ENCODE measurements at regions not wholly inside any gene's neighbourhood (a gene's known extent, or its start where the extent isn't known, plus 50 kb on each side); places are given as distances from the start of the nearest gene placed in this dataset.
"Not testable (repeated sequence)": the region's sequence is repeated elsewhere in the genome, so short reads cannot be mapped to it uniquely, and the experiment has no call there.

DNA sequence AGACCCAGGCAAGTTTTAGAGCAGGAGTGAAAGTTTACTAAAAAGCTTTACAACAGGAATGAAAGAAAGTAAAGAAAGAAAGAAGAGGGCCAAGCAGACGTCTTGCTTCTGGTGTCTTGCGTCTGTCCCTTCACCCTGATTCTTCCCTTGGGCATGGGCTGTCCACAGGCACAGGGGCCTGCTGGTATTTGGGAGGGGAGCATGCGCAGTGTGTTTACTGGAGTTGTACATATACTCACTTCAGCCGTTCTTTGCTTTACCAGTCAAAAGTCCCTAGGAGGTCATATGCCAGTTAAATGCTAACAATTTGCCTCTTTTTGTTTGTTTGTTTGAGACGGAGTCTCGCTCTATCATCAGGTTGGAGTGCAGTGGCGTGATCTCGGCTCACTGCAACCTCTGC, 875.9 kb downstream of the REEP3 start:
- DNase-seq, result no peak
- Histone ChIP-seq H3K36me3 (ENCODE audit: insufficient read depth, low read length) (no peaks in the 10 kb centered on the region), H3K9me3 (ENCODE audit: low read length) (no peaks in the 10 kb centered on the region), H3K4me1 (ENCODE audit: insufficient read depth, low read length) (no peaks in the 10 kb centered on the region), H3K27me3 (ENCODE audit: insufficient read depth, low read length, poor library complexity, severe bottlenecking) (no peaks in the 10 kb centered on the region), H3K4me3 (ENCODE audit: low read length) (no peak overlapping the region), H3K27ac (ENCODE audit: low read depth, low read length) (no peak overlapping the region)
- H3K9me3 Mint-ChIP-seq, result peaks cover 0 to 26% (median 19%) of the 10 kb centered on the region in 5 donors
- ChIA-PET CTCF (no interaction called here), POLR2A (no interaction called here)
- H3K4me1 Mint-ChIP-seq, result no peaks in the 10 kb centered on the region
- H3K36me3 Mint-ChIP-seq, result no peaks in the 10 kb centered on the region
- no peak overlapping the region for H3K4me3 Mint-ChIP-seq
- no peak overlapping the region for H3K27ac Mint-ChIP-seq
- H3K27me3 Mint-ChIP-seq, result no peaks in the 10 kb centered on the region

DNA sequence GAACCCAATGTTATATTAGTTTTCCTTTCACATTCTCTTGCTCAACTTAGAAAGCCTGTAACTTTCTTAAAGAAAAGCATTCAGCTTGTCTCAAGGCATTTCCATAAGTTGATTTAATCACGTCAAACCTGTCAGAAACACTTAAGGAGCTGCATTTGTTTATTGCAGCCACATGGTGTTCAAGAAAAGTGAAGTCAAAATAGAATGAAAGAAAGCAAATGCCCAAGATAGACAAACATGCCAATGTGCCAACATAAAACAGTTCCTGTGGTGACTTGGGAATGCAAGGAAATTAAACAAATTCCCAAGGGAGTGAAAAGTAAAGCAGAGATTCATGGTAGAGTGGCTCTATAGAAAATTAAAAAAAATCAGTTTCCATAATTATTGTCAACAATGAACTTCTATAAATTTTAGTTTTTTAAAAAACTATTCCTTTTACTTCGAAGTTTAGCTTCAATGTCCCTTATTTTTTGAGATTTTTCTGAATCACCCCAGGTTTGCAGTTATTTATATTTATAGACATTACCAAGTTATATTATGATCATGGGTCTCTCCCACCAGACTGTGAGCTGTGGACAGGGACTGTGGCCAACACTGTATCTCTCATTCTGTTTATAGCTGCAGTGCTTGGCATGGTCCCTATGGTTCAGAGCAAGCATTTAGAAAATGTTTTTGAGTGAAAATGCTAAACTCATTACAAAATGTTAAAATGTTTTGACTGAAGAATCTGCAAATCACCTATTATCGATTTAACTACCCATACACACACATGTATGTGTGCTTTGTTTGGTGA, 887.4 kb downstream of the REEP3 start:
- ChIA-PET POLR2A (no interaction called here), CTCF (no interaction called here)
- Mint-ChIP-seq H3K27me3 (no peaks in the 10 kb centered on the region), H3K9me3 (peaks cover 6 to 29% (median 18%) of the 10 kb centered on the region in 5 donors), H3K27ac (no peak overlapping the region), H3K4me1 (no peaks in the 10 kb centered on the region), H3K4me3 (no peak overlapping the region), H3K36me3 (no peaks in the 10 kb centered on the region)
- Histone ChIP-seq H3K4me1 (ENCODE audit: insufficient read depth, low read length) (no peaks in the 10 kb centered on the region), H3K27me3 (ENCODE audit: insufficient read depth, low read length, poor library complexity, severe bottlenecking) (no peaks in the 10 kb centered on the region), H3K9me3 (ENCODE audit: low read length) (no peaks in the 10 kb centered on the region), H3K4me3 (ENCODE audit: low read length) (no peak overlapping the region), H3K27ac (ENCODE audit: low read depth, low read length) (no peak overlapping the region), H3K36me3 (ENCODE audit: insufficient read depth, low read length) (no peaks in the 10 kb centered on the region)
- DNase-seq, result no peak

DNA sequence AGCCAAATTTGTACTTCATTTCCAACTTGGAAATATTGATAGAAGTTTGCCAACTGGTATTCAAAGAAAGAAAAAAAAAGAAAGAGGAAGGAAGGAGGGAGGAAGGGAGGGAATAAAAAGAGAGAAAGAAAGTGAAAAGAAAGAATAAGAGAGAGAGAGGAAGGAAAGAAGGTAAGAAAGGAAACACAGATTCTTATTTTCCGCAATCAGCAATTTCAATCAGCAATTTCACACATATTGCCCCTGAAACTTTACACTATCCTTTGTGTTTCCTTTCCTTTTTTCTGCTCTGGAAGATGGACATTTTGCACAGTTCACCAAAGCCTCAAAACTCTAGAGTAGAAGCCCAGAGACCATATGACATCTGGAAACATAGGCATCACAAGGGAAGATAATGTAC, 888.1 kb downstream of the REEP3 start:
- Mint-ChIP-seq H3K27ac (no peak overlapping the region), H3K4me3 (no peak overlapping the region), H3K27me3 (no peaks in the 10 kb centered on the region), H3K4me1 (no peaks in the 10 kb centered on the region), H3K36me3 (no peaks in the 10 kb centered on the region), H3K9me3 (peaks cover 6 to 26% (median 15%) of the 10 kb centered on the region in 5 donors)
- no peaks in the 10 kb centered on the region for H3K36me3 ChIP-seq (ENCODE audit: insufficient read depth, low read length)
- H3K9me3 ChIP-seq (ENCODE audit: low read length), result no peaks in the 10 kb centered on the region
- H3K4me1 ChIP-seq (ENCODE audit: insufficient read depth, low read length), result no peaks in the 10 kb centered on the region
- no peak overlapping the region for H3K4me3 ChIP-seq (ENCODE audit: low read length)
- H3K27me3 ChIP-seq (ENCODE audit: insufficient read depth, low read length, poor library complexity, severe bottlenecking), result no peaks in the 10 kb centered on the region
- ChIA-PET POLR2A (no interaction called here), CTCF (no interaction called here)
- H3K27ac ChIP-seq (ENCODE audit: low read depth, low read length), result no peak overlapping the region
- no peak for DNase-seq

DNA sequence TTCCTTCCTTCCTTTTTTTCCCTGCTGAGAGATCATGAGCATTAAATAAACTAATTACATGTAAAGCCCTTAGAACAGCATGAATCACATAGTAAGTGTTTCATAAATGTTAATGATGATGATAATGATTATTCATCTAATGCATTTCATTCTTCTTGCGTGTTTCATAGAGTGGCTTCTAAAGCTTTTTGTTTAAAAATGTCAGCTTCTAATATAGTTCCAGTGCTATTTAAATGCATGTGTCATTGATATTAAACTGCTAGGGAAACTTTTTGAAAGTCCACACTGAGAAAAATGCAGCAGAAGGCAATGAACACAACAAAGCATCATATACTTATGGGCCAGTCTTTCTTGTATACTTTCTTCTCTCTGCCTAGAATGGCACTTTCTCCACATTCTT, 894.8 kb downstream of the REEP3 start:
- Histone ChIP-seq H3K27ac (ENCODE audit: low read depth, low read length) (no peak overlapping the region), H3K4me1 (ENCODE audit: insufficient read depth, low read length) (no peaks in the 10 kb centered on the region), H3K36me3 (ENCODE audit: insufficient read depth, low read length) (no peaks in the 10 kb centered on the region), H3K9me3 (ENCODE audit: low read length) (no peaks in the 10 kb centered on the region), H3K27me3 (ENCODE audit: insufficient read depth, low read length, poor library complexity, severe bottlenecking) (no peaks in the 10 kb centered on the region), H3K4me3 (ENCODE audit: low read length) (no peak overlapping the region)
- no peak for DNase-seq
- Mint-ChIP-seq H3K36me3 (no peaks in the 10 kb centered on the region), H3K27ac (no peak overlapping the region), H3K9me3 (peaks cover 2 to 15% (median 7%) of the 10 kb centered on the region in 5 donors), H3K4me1 (no peaks in the 10 kb centered on the region), H3K27me3 (no peaks in the 10 kb centered on the region), H3K4me3 (no peak overlapping the region)
- POLR2A ChIA-PET, result no interaction called here
- CTCF ChIA-PET, result no interaction called here

DNA sequence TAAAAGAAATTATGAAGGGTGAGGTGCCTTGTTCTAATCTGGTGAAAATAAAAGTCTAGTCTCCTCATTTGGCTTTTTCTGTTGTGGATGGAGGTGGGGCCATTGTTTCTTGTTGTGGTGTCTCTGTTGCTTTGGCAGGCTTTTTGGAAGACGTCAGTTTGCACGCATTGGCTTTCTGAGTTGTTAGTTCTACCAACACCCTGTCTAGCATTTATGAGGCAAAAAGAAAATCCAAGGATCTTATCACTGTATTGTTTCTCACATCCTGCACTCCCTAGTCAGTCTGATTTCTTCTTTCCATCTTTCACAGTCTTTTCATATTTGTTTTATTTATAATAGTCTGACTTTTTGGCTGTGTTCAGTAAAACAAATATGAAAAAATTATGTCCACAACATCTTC, 898.3 kb downstream of the REEP3 start:
- H3K36me3 Mint-ChIP-seq, result no peaks in the 10 kb centered on the region
- no peaks in the 10 kb centered on the region for H3K4me1 ChIP-seq (ENCODE audit: insufficient read depth, low read length)
- POLR2A ChIA-PET, result no interaction called here
- DNase-seq, result no peak
- H3K9me3 Mint-ChIP-seq, result peaks cover 2 to 13% (median 7%) of the 10 kb centered on the region in 5 donors
- no peaks in the 10 kb centered on the region for H3K27me3 Mint-ChIP-seq
- CTCF ChIA-PET, result no interaction called here
- no peak overlapping the region for H3K27ac ChIP-seq (ENCODE audit: low read depth, low read length)
- H3K27ac Mint-ChIP-seq, result no peak overlapping the region
- H3K9me3 ChIP-seq (ENCODE audit: low read length), result no peaks in the 10 kb centered on the region
- H3K36me3 ChIP-seq (ENCODE audit: insufficient read depth, low read length), result no peaks in the 10 kb centered on the region
- H3K4me3 Mint-ChIP-seq, result no peak overlapping the region
- H3K27me3 ChIP-seq (ENCODE audit: insufficient read depth, low read length, poor library complexity, severe bottlenecking), result no peaks in the 10 kb centered on the region
- no peak overlapping the region for H3K4me3 ChIP-seq (ENCODE audit: low read length)
- no peaks in the 10 kb centered on the region for H3K4me1 Mint-ChIP-seq

DNA sequence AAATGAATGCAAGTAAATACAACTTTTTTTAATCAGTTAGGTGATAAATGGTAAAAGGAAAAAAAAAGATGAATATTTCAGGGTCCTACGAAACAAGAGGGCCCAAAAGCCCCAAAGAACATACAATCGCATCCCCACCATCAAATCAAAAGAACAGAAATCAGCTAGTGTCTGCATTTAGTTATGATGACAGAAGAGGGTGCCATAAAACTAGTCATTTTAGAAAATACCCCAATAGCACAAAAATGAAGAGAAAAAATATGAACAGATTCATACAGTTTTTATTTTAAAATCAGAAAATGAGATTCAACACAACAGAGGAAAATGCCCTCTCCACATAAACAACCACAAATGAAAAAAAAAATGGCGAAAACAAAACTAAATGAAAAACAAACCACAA, 905.5 kb downstream of the REEP3 start:
- Histone ChIP-seq H3K4me3 (ENCODE audit: low read length) (no peak overlapping the region), H3K36me3 (ENCODE audit: insufficient read depth, low read length) (no peaks in the 10 kb centered on the region), H3K27ac (ENCODE audit: low read depth, low read length) (no peak overlapping the region), H3K27me3 (ENCODE audit: insufficient read depth, low read length, poor library complexity, severe bottlenecking) (no peaks in the 10 kb centered on the region), H3K9me3 (ENCODE audit: low read length) (no peaks in the 10 kb centered on the region), H3K4me1 (ENCODE audit: insufficient read depth, low read length) (no peaks in the 10 kb centered on the region)
- no peaks in the 10 kb centered on the region for H3K27me3 Mint-ChIP-seq
- H3K27ac Mint-ChIP-seq, result no peak overlapping the region
- H3K4me3 Mint-ChIP-seq, result no peak overlapping the region
- ChIA-PET POLR2A (no interaction called here), CTCF (no interaction called here)
- H3K4me1 Mint-ChIP-seq, result no peaks in the 10 kb centered on the region
- H3K9me3 Mint-ChIP-seq, result peaks cover 5 to 13% (median 8%) of the 10 kb centered on the region in 5 donors
- no peak for DNase-seq
- H3K36me3 Mint-ChIP-seq, result no peaks in the 10 kb centered on the region

DNA sequence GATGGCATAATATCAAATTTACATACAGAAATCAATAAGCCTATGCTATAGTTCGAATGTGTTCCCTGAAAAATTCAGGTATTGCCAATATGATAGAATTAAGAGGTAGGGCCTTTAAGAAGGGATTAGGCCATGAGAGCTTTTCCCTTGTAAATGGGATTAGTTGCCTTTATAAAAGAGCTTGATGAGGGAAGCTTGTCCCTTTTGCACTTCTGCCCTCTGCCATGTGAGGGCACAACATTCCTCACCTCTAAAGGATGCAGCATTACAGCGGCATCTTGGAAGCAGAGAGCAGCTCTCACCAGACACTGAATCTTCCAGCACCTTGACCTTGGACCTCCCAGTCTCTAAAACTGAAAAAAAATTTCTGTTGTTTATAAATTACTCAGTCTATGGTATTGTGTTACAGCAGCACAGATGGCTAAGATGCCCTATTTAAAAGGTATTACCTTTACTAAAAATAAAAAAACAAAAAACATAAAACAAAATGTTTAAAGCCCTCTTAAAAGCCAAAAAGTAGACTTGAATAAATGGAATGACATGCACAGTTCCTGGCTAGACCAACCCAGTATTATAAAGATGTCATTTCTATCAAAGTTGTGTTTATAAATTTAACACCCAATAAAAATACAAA, 909.6 kb downstream of the REEP3 start:
- peaks cover 7 to 26% (median 12%) of the 10 kb centered on the region in 5 donors for H3K9me3 Mint-ChIP-seq
- Histone ChIP-seq H3K36me3 (ENCODE audit: insufficient read depth, low read length) (no peaks in the 10 kb centered on the region), H3K4me3 (ENCODE audit: low read length) (no peak overlapping the region), H3K9me3 (ENCODE audit: low read length) (no peaks in the 10 kb centered on the region), H3K27me3 (ENCODE audit: insufficient read depth, low read length, poor library complexity, severe bottlenecking) (no peaks in the 10 kb centered on the region), H3K4me1 (ENCODE audit: insufficient read depth, low read length) (no peaks in the 10 kb centered on the region), H3K27ac (ENCODE audit: low read depth, low read length) (no peak overlapping the region)
- no peak for DNase-seq
- no peak overlapping the region for H3K27ac Mint-ChIP-seq
- H3K4me1 Mint-ChIP-seq, result no peaks in the 10 kb centered on the region
- H3K36me3 Mint-ChIP-seq, result no peaks in the 10 kb centered on the region
- CTCF ChIA-PET, result no interaction called here
- no peaks in the 10 kb centered on the region for H3K27me3 Mint-ChIP-seq
- POLR2A ChIA-PET, result no interaction called here
- no peak overlapping the region for H3K4me3 Mint-ChIP-seq

DNA sequence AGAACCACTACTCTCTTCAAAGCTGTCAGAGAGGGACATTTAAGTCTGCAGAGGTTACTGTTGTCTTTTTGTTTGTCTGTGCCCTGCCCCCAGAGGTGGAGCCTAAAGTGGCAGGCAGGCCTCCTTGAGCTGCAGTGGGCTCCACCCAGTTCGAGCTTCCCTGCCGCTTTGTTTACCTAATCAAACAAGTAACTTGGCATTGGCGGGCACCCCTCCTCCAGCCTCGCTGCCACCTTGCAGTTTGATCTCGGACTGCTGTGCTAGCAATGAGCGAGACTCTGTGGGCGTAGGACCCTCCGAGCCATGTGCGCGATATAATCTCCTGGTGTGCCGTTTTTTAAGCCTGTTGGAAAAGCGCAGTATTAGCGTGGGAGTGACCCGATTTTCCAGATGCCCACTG, 920.7 kb downstream of the REEP3 start:
- H3K4me3 Mint-ChIP-seq; H3K4me1 Mint-ChIP-seq; H3K27me3 ChIP-seq (ENCODE audit: insufficient read depth, low read length, poor library complexity, severe bottlenecking); H3K4me1 ChIP-seq (ENCODE audit: insufficient read depth, low read length); H3K27ac ChIP-seq (ENCODE audit: low read depth, low read length); H3K9me3 ChIP-seq (ENCODE audit: low read length); POLR2A ChIA-PET; DNase-seq; H3K36me3 ChIP-seq (ENCODE audit: insufficient read depth, low read length); H3K27ac Mint-ChIP-seq; H3K27me3 Mint-ChIP-seq; CTCF ChIA-PET; H3K4me3 ChIP-seq (ENCODE audit: low read length); H3K36me3 Mint-ChIP-seq: not testable (repeated sequence)
- H3K9me3 Mint-ChIP-seq, result peaks cover 0 to 34% (median 14%) of the 10 kb centered on the region in 5 donors

All from CD8-positive, alpha-beta memory T cell (primary cell).